ENCODE measurements at regions not wholly inside any gene's neighbourhood (a gene's known extent, or its start where the extent isn't known, plus 50 kb on each side); places are given as distances from the start of the nearest gene placed in this dataset.
"Not testable (repeated sequence)": the region's sequence is repeated elsewhere in the genome, so short reads cannot be mapped to it uniquely, and the experiment has no call there.

DNA sequence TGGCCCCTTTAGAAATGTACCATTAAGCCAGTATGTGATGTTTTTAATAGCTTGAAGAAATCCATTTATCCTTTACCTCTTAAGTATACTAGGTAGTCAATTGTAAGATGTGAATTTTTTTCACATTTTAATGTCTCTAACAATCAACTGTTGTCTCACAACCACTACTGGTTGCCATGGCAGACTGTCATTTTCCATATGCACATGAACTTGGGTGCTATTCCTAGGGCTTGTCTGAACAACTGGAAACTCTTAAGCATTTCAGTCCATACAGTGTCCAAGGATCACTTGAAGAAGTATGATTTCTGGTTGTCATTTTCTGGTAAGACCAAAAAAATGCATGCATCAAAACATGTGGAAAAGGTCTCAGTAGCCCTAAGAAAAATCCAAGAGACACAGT lies 315.1 kb downstream of the HHIPL2 start:
- DNase-seq, result no peak

DNA sequence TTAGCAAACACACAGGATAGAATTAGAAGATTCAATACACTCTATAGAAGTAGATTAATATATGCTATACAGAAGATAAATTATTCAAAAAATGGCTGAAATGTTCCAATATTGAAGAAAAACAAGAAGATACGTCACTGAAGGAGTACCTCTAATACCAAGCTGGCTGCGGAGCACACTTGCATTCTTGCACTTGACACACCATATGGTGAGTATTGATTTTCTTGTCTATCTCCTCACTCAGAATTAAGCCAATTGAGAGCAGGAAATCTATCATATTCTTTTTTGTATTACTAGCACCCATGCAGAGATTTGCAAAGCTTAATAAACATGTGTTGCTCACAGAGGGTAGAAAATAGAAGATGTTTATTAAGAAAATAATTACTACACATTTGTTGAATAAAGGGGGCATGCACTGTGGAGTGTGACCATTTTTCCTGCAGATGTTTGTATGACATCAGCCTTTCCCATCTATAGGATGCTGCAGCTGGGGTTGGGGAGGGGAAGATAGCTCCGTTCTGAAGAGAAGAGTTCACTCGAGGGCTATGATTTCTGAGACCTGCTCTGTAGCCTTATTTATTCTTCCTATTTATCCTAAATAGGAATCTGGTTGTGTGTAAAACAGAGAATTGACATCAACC lies 318.1 kb downstream of the HHIPL2 start:
- no peak for DNase-seq

DNA sequence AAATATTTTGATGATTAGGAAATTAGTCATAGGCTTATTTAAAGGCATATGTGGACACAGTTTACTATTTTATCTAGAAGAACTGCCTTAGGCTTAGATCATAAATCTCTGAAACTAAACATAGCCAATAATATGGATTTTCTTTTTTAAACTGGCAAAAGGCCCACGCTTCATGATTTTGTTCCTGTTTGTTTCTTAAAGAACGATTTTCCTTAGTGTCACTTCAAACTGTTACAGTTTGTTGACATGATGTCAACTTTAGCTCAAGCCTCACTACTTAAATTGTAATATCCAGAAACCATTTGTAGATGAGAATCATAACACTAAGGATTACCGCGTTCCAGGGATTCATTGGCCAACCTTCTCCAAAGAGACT lies 322.6 kb downstream of the HHIPL2 start:
- no peak for DNase-seq

DNA sequence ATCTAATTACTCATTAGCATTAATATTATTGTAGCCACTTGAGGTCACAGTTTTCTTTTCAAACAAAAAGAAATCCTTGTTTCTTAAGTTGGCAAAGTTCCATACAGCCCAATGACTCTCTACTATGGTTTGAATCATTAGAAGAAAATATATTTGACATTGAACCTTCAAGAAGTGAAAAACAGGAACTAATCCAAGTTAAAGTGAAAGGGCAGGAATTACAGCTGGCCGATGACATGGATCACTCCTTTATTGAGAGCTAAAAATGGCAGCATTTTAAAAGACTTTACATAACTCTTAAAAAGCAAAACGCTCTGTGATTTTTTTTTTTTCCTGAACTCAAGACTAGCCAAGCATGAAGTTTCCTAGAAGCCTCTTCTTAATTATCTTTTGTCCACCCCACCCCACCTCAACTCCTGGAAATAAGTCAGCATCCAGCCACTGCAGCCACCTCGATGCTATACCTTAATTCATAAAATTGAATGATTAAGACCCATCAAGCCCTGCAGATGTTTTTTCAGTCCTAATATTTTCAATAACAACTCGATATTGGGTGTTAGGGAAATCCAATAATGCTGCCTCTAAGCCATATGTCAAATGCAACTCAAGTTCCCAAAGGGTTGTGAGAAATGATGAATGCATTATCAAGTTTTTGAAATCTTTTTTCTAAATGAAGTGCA lies 323.1 kb downstream of the HHIPL2 start:
- no peak for DNase-seq

DNA sequence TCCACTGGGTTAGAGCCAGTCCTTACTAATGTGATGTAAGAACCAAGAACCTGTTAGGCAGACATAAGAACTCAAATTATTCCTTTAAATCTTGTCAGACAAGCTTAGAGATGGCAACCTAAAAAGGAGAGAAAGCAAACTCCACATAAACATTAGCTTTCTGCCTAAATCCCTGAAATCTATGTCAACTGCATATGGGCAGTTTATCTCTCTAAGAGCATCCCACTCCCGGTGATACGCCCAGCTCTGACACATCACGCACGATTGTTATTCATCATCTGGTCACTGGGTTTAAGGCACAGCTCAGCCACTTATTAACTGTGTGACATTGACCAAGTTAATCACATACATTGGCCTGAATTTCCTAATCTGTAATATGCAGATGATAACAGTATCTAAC lies 323.7 kb downstream of the HHIPL2 start:
- no peak for DNase-seq

DNA sequence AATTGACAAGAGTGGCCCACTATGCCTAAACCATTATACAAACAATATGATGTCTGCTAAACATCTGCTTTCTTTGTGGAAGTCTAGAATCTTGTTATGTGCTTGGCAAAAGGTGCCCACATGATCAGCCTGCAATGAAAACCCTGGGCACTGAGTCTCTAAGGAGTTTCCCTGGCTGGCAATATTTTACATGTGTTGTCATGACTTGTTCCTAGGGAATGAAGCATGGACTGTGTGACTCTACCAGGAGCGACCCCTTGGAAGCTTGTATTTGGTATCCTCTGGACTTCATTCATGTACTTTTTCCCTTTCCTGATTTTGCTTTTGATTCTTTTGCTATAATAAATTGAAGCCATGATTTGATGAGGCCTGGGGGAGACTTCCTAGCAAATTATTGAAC lies 324.9 kb downstream of the HHIPL2 start:
- DNase-seq, result no peak

DNA sequence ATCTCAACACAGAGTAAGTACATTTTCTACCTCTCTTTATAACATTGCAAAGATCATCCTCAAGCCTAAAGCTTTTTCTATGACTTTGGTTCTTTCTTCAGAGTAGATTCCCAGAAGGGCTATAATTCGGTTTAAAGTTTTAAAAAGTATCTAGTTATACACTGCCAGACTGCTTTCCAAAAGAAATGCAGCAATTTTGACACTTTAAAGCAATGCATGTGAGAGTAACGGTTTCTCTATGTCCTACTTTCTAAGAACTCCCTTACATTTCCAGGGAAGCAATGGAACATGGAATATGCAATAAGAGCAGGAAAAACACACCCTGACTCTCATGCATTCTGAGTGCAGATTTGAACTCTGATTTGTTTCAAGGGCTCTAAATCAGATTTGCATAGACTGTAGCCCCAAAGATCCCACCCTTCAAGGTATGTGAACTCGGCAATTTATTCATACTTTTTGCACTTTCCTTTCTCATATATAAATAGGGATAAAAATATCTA lies 331.6 kb downstream of the HHIPL2 start:
- no peak for DNase-seq

DNA sequence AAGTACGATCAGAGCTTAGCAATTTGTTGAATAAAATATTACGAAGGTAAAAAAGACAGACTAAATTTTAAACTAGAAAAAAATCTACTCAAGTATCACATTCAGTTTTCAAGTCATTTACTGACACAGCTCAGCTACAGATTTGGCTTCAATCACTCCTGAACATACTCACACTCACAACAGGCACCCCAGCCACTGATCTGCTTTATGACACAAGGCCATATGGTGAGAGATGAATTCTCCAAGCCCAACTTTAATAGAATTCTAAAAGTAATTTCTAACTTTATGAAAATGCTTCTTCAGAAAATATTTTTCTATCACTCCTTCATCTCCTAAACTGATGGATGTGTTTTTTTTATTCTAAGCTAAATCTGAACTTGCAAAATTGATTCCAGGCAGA lies 337.1 kb downstream of the HHIPL2 start:
- DNase-seq, result no peak

DNA sequence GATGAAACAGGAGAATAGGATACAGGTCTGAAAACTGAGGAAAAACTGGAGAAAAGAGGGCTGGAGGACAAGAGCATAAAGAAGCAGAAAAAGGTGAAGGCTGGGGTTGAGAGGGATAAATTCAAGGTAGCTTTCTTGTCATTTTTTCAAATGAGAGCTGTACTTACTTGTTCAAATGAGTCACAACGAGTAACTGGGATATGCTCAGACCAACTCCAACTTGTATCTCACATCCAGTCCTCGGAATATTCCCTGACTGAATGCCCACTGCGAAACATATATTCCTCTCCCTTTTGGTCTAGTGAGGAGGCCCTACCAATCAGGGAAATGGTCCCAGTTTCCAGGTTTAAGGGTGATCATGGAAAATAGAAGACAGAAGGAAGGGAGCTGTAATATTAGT lies 343.4 kb downstream of the HHIPL2 start:
- DNase-seq, result no peak

DNA sequence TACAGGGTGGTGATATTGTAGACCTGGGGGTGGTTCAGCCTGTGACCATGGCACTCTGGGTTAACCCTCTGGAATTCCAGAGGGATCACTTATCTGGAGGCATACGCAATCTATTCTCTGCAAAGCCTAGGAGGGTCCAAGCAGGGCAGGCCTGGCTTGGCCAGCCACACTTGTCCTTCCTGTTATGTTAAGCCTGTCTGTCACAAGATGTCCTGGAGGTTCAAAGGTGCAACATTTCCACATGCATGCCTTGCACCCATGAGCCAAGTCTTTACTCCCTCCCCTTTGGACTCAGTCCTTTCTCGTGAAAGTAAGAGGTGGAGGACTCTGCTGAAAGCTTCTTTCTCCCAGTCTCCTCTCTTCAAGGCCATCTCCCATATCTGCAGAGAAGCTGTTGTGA lies 345.1 kb downstream of the HHIPL2 start:
- DNase-seq, result no peak

DNA sequence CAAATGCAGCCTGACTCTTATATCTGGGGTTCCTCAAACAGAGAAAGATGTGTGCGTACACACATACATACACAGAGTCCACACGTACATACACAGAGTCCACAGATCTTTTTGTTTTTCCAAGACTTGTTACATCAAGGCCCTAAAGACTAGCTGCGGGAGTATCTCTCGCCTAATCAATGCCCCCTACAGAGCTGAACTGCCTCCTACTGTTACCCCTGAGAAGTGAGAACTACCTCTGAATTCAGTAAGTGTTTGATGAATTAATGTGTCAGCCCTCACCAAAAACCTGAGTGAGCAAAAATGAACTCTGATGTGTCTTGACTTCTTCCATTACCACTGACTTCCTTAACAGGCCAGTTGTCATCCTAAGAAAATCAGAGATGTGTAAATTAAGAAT lies 351.2 kb downstream of the HHIPL2 start:
- no peak for DNase-seq

DNA sequence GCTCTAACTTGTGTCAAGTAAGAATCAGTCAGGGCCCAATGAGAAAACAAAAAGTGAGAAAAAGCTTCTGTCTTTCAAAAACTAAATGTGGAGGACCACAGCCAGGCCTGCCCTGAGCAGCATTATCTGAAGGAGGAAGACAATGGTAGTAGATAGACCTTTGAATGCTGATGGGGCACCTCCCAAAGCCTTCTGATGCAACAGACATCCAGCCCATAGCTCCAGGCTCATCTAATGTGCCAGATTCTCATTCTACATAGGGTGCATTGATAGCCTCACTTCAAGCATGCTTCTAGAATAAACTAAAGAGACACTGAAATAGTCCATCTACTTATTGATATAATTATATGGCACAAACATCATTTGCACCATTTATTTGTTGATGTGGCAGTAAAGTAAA lies 351.6 kb downstream of the HHIPL2 start:
- no peak for DNase-seq

DNA sequence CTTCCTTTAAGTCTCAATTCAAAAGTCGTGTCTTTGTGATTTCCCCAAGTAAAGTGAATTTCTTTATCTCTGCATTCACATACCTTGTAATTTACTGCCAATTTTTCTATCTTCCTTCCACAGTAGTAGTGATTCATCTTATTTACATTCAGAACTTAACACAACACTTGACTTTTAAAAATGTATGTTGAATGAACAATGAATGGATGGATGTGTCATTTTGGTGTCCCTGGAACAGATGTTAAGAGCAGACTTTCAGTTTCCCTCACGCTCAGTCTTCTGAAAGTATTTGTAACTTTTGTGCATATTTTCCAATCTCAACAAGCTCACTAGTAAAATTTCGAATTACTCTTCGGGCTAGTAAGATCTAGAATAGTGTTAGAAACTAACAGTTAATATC lies 352.0 kb downstream of the HHIPL2 start:
- no peak for DNase-seq

DNA sequence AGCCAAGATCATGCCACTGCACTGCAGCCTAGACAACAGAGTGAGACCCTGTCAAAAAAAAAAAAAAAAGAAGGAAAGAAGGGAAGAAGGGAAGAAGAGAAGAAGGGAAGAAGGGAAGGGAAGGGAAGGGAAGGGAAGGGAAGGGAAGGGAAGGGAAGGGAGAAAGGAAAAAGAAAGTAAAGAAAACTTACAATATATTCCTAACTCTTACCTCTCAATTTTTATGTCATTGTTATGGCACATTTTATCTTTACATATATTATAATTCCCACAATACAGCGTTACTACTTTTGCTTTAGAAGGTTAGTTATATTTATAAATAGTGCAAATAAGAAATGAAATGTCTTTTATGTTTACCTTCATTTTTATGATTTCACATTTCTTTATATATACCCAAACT lies 358.7 kb downstream of the HHIPL2 start:
- DNase-seq, result no peak

DNA sequence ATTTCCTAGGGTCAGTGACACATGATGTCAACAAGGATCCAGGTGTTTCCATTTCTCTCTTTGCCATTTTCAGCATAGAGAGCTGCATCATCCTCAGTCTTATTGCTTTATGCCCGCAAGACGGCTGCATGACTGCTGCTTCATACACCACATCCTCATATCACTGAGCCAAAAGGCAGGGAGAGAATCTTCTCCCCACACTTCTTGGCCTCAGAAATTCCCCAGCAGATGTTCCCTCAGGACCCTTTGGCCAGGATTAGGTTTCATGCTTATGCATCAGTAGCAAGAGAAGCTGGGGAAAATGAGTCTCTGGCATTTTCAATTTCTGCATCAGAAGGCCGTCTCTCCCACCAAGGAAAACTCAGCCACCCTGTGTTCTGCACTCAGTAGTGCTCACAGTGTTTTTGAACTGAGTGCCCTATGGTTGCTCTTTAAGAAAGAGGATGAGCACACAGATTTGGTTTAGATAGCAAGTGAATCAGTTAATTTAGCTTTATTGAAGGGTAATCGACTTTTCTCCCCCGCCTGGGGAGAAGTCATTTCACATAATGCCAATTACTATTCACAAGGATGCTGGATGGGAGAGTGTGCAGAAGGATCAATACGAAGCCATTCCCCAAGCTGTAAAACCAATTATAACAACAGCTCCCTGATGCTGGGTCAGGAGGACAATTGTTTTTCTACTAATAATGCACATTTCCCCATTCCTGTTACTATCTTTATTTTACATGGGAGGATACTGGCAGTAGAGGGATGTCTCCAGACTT lies 360.2 kb downstream of the HHIPL2 start:
- DNase-seq, result no peak

DNA sequence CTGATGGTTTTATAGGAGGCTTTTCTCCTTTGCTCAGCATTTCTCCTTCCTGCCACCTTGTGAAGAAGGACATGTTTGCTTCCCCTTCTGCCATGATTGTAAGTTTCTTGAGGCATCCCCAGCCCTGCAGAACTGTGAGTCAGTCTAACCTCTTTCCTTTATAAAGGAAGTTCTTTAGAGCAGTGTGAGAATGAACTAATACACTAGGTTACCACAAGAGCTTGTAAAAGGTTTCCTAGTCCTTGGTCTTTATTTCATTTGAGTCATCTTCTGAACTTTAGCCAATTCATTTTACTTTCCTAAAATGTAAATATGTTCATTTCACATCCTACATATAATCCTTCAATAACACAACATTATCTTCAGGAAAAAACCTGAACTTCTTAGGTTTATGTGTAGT lies 365.3 kb downstream of the HHIPL2 start:
- DNase-seq, result no peak

DNA sequence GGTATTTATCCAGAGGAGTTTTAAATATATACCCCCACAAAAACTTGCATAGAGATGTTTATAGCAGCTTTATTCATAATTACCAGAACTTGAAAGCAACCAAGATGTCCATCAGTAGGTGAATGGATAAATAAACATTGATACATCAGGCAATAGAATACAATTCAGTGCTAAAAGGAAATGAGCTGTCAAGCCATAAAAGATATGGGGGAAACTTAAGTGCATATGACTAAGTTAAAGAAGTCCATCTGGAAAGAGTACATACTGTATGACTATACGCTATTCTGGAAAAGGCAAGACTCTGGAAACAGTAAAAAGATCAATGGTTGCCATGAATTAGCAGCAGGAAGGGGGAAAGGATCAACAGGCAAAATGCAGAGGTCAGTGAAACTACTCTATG lies 366.7 kb downstream of the HHIPL2 start:
- no peak for DNase-seq

DNA sequence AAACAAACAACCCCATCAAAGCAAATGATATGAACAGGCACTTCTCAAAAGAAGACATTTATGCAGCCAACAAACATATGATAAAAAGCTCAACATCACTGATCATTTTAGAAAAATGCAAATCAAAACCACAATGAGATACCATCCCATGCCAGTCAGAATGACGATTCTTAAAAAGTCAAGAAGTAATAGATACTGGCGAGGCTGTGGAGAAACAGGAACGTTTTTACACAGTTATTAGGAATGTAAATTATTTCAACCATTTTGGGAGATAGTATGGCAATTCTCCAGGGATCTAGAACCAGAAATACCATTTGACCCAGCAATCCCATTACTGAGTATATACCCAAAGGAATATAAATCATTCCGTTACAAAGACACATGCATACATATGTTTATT lies 370.4 kb downstream of the HHIPL2 start:
- not testable (repeated sequence) for DNase-seq

DNA sequence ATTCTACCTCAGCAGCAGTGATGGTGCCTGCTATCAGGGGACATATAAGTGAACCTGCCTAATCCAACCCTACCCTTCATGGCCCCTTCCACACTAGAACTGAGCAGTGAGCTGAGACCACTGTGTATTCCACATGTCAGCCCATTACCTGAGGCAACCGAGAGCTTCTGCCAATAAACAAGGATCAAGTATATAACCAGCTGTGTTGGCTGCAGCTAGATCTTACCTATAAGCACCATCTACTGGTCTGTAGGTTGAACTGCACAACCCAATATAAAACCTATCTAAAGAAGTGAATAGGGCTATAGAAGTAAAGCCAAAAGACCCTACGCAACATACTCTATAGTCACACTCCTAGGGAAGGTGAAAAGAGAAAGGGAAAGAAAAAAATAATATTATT lies 376.9 kb downstream of the HHIPL2 start:
- DNase-seq, result peak in 1 of 2 experiments; percentile 48

DNA sequence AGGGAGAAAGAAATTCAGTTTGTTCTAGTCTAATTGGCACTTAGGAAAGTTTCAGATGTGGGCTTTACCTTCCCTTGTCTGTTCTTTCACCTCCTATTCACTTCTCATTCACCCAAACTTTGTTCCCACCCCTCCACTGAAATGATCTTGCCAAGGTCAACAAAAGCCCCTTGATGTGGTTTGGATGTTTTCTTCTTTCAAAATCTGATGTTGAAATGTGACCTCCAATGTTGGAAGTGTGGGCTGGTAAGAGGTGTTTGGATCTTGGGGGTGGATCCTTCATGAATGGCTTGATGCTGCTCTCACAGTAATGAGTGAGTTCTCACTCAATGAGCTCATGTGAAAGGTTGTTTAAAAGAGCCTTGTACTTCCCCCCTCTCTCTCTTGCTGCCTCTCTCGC lies 379.3 kb downstream of the HHIPL2 start:
- no peak for DNase-seq

DNA sequence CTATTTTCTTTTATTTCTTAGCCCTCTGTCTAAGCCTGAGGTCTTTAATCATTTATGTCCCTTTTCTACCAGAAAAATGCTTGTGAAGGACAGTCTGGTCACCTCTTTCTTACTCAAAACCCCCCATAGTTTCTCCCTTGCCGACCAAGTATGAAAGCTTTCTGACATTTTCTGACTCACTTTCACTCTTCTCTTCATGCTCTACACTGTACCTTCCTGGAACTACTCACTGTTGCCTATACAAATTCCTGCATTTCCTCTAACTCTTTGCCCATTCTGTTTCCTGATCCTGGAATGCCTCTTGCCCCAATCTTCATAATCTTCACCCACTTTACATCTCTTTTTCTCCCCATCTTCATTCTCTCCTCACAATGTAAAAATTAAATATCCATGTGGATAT lies 380.0 kb downstream of the HHIPL2 start:
- no peak for DNase-seq

DNA sequence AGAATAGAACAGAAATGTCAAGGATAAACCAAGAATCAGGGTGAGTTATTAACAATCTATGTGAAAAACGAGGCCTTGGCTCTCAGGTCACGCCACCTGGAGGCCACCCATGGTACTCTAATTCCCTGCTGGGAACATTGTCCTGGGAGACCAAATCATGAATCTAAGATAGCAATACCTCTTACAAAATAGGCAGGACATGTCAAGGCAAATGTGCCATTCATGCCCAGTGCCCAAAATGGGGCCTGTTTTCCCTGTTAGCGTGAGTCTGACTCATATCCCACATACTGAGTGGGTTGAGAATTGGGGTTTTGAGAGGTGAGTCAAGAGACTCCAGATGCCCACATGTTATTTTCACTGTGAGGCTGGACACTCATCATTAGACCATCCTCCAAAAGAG lies 380.8 kb downstream of the HHIPL2 start:
- DNase-seq, result peak in 1 of 2 experiments; percentile 36

DNA sequence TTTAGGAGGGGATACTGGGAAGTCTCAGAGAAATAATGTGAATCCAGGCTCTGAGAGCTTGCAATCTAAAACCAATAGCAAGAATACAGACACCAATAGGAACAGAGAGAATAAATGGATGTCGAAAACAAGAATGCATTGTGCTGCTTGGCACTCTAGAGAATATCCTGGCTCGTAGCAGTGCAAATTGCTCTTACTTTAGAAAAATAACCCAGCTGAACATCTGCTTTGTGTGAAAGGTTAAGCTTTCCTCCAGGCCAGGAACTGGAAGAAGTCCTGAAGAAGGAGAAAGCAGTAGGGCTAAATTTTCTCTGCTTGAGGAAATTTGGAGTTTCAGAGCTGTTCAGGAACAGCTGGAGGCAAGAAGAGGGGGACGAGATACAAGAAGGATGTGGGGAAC lies 382.3 kb downstream of the HHIPL2 start:
- DNase-seq, result no peak

DNA sequence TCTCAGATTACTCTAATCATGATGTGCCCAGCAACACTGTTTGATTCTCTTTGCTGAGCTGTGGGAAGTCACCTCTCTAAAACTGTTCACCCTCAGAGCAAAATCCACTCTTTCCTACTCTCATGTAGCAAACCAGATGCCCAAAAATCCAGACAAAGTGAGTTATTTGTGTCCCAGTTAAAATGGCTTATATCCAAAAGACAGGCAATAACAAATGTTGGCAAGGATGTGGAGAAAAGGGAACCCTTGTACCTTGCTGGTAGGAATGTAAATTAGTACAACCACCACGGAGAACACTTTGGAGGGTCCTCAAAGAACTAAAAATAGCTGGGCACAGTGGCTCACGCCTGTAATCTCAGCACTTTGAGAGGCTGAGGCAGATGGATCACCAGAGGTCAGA lies 384.0 kb downstream of the HHIPL2 start:
- DNase-seq, result no peak
